HG02884 (cell line): ENCODE measurements at regions not wholly inside any gene's neighbourhood (a gene's known extent, or its start where the extent isn't known, plus 50 kb on each side); places are given as distances from the start of the nearest gene placed in this dataset.

Experiments
- ATAC-seq: cut with Tn5 transposase; IDR thresholded peaks from one replicate; pipeline ENCODE4 v1.9.1; 2021; ENCODE audit warnings: mild to moderate bottlenecking, moderate library complexity; ENCODE audit not compliant: unreplicated experiment

- no peak for ATAC-seq
Measured at GRCh38 chr2:11013196-11013595, 101.5 kb downstream of the KCNF1 start.

GRCh38 chr2:11014026-11014425 is 102.3 kb downstream of the KCNF1 start:
- ATAC-seq = no peak

- ATAC-seq = no peak
Measured at GRCh38 chr2:11016735-11017388, 105.1 kb downstream of the KCNF1 start.

GRCh38 chr2:11017921-11018320 is 106.2 kb downstream of the KCNF1 start:
- no peak for ATAC-seq

- no peak for ATAC-seq
Measured at GRCh38 chr2:11018651-11019185, 107.0 kb downstream of the KCNF1 start.

GRCh38 chr2:11019614-11020013 is 107.9 kb downstream of the KCNF1 start:
- ATAC-seq = no peak

- no peak for ATAC-seq
Measured at GRCh38 chr2:11022064-11022463, 110.3 kb downstream of the KCNF1 start.

GRCh38 chr2:11022591-11023273 is 111.0 kb downstream of the KCNF1 start:
- no peak for ATAC-seq

GRCh38 chr2:11023326-11024258 is 111.9 kb downstream of the KCNF1 start:
- ATAC-seq = no peak

GRCh38 chr2:11024259-11024645 is 112.5 kb downstream of the KCNF1 start:
- no peak for ATAC-seq

- no peak for ATAC-seq
Measured at GRCh38 chr2:11024687-11025086, 113.0 kb downstream of the KCNF1 start.

- ATAC-seq = no peak
Measured at GRCh38 chr2:11026286-11026921, 114.7 kb downstream of the KCNF1 start.

GRCh38 chr2:11027195-11027594 is 115.5 kb downstream of the KCNF1 start:
- ATAC-seq = no peak

- ATAC-seq = no peak
Measured at GRCh38 chr2:11028407-11028916, 116.7 kb downstream of the KCNF1 start.

- no peak for ATAC-seq
Measured at GRCh38 chr2:11029136-11029535, 117.4 kb downstream of the KCNF1 start.

GRCh38 chr2:11030036-11030435 is 118.3 kb downstream of the KCNF1 start:
- no peak for ATAC-seq

- no peak for ATAC-seq
Measured at GRCh38 chr2:11030909-11031308, 119.2 kb downstream of the KCNF1 start.

- ATAC-seq = no peak
Measured at GRCh38 chr2:11031876-11032275, 120.1 kb downstream of the KCNF1 start.

- ATAC-seq = no peak
Measured at GRCh38 chr2:11032396-11032795, 120.7 kb downstream of the KCNF1 start.

GRCh38 chr2:11033114-11033513 is 121.4 kb downstream of the KCNF1 start:
- ATAC-seq = no peak

GRCh38 chr2:11038641-11039040 is 116.6 kb upstream of the SLC66A3 start:
- ATAC-seq = no peak
